Activated naive CD8-positive, alpha-beta T cell (primary cell): ENCODE measurements at regions not wholly inside any gene's neighbourhood (a gene's known extent, or its start where the extent isn't known, plus 50 kb on each side); places are given as distances from the start of the nearest gene placed in this dataset.

Source experiments
- H3K27ac Mint-ChIP-seq: one replicate; pipeline ENCODE4 v1.8.0; 2021; ENCODE audit warnings: mixed read lengths
- H3K27me3 Mint-ChIP-seq: one replicate; pipeline ENCODE4 v1.8.0; 2021; ENCODE audit warnings: mixed read lengths
- H3K36me3 Mint-ChIP-seq: one replicate; pipeline ENCODE4 v1.8.0; 2021; ENCODE audit warnings: mixed read lengths
- H3K4me1 Mint-ChIP-seq: one replicate; pipeline ENCODE4 v1.8.0; 2021; ENCODE audit warnings: low read depth, mixed read lengths
- H3K4me3 Mint-ChIP-seq: one replicate; pipeline ENCODE4 v1.8.0; 2021; ENCODE audit warnings: mild to moderate bottlenecking, mixed read lengths
- H3K9me3 Mint-ChIP-seq: one replicate; pipeline ENCODE4 v1.8.0; 2021; ENCODE audit warnings: low read depth, mixed read lengths

DNA sequence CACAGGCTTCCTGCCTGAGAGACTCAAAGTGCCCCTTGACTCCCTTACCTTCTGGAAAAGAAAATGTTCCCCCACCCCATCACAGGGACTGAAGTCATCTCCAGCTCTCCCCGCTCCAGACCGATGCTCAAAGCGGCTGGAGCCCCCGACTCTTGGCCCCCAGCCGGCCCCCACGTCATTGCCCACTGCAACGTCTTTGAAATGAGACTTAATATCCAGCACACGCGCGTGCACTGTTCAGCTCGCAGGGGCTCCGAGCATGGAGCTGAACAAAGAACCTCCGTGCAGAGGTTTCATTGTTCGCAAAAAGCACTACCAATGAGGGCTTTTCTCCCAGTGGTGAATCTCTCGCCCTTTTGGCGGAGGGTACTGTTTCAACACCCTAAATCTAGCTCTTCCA lies 313.4 kb upstream of the SORL1-AS1 start:
- Mint-ChIP-seq H3K9me3 (no peaks in the 10 kb centered on the region), H3K4me1 (no peaks in the 10 kb centered on the region), H3K36me3 (no peaks in the 10 kb centered on the region), H3K4me3 (no peak overlapping the region), H3K27ac (no peak overlapping the region), H3K27me3 (peaks cover 8% of the 10 kb centered on the region)

GRCh38 chr11:121763526-121763925 lies 310.8 kb upstream of the SORL1-AS1 start:
- no peaks in the 10 kb centered on the region for H3K4me1 Mint-ChIP-seq
- H3K36me3 Mint-ChIP-seq: no peaks in the 10 kb centered on the region
- H3K9me3 Mint-ChIP-seq: no peaks in the 10 kb centered on the region
- no peak overlapping the region for H3K4me3 Mint-ChIP-seq
- no peak overlapping the region for H3K27ac Mint-ChIP-seq
- H3K27me3 Mint-ChIP-seq: no peaks in the 10 kb centered on the region

DNA sequence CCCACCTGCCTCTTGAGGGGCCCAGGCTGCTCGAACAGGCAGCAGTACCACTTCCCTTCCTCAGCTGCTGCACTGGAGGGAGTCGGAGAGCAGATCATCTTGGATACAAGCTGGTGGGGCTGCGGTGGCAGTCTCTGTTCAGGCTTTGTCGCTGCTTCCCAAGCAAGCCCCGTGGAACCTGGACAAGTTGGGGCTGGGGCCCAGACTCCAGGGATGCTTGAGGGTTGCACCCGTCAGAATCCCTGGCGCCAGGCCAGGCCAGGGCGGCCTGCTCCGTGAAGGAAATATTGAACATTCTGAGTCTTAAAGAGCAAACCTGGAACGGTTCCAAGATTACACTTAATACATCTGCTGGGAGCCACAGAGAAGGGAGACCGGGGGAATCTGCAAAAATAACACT lies 310.1 kb upstream of the SORL1-AS1 start:
- H3K4me1 Mint-ChIP-seq: no peaks in the 10 kb centered on the region

DNA sequence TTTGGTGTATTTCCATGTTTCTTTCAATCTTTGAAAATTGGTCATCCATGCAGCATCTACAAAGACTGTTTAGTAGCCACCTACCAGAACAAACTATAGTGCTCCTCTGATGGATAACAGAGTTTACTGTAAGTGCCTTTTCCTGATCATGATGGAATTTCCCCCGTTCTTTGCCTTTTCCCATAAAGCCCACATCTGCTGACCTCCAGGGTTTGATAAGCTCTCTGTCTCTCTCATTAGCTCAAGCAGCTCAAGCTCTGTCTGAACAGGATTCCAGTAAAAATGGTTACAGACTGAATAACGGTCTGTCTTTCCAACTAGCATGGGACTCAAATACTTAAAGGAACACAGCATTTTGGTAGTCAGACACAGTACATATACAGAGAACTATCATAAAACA lies 308.4 kb upstream of the SORL1-AS1 start:
- no peak overlapping the region for H3K27ac Mint-ChIP-seq
- no peaks in the 10 kb centered on the region for H3K4me1 Mint-ChIP-seq
- no peak overlapping the region for H3K4me3 Mint-ChIP-seq
- no peaks in the 10 kb centered on the region for H3K36me3 Mint-ChIP-seq
- peaks cover 3% of the 10 kb centered on the region for H3K27me3 Mint-ChIP-seq
- H3K9me3 Mint-ChIP-seq: no peaks in the 10 kb centered on the region

More for the DNA sequence above, 310.1 kb upstream of the SORL1-AS1 start:
- H3K27ac Mint-ChIP-seq: no peak overlapping the region
- H3K9me3 Mint-ChIP-seq: no peaks in the 10 kb centered on the region
- no peaks in the 10 kb centered on the region for H3K27me3 Mint-ChIP-seq
- H3K36me3 Mint-ChIP-seq: no peaks in the 10 kb centered on the region
- H3K4me3 Mint-ChIP-seq: no peak overlapping the region

- no peak overlapping the region for H3K4me3 Mint-ChIP-seq
- no peaks in the 10 kb centered on the region for H3K4me1 Mint-ChIP-seq
- H3K36me3 Mint-ChIP-seq: no peaks in the 10 kb centered on the region
- peaks cover 3% of the 10 kb centered on the region for H3K27me3 Mint-ChIP-seq
- no peak overlapping the region for H3K27ac Mint-ChIP-seq
- no peaks in the 10 kb centered on the region for H3K9me3 Mint-ChIP-seq
Observed at GRCh38 chr11:121757480-121758125, 304.8 kb upstream of the SORL1-AS1 start.

DNA sequence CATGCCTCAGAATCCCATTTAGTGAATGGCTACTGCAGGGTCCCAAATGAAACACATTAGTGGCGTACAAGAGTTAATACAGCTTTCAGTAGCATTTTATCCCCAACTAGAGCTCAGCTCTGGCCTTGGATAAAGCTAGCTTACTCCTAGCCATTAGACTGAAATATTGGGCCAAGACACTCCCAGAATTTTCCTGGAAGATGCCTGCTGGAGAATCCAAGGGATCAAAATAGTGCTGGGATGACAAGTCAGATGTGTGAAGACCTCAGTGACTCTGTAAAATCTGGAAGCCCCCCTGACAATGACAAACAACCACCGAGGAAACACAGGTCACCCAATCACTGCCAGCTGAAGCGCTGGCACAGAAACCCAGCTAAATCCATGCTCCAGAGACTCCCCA lies 303.1 kb upstream of the SORL1-AS1 start:
- H3K27me3 Mint-ChIP-seq: peaks cover 3% of the 10 kb centered on the region
- H3K36me3 Mint-ChIP-seq: no peaks in the 10 kb centered on the region
- H3K27ac Mint-ChIP-seq: no peak overlapping the region
- H3K4me3 Mint-ChIP-seq: no peak overlapping the region
- H3K4me1 Mint-ChIP-seq: no peaks in the 10 kb centered on the region
- H3K9me3 Mint-ChIP-seq: no peaks in the 10 kb centered on the region

DNA sequence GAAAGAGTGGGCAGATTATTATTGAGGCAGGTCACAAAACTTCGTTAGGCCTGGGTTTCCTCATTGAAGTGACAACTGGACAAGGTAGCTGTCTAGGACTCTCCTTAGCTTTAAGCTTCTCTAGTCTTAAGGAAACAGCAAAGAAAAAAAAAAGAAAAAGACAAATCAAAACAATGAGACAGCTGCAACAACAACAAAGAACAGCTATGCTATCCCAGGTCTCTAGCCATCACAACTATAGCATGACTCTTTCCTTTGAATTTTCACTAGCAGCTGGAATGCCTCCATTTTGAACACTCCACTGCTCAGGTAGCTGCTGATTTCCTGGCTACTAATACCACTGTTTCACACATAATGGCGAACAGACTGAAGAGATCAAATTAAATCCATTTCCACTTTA lies 302.4 kb upstream of the SORL1-AS1 start:
- Mint-ChIP-seq H3K27me3 (peaks cover 3% of the 10 kb centered on the region), H3K4me1 (no peaks in the 10 kb centered on the region), H3K36me3 (no peaks in the 10 kb centered on the region), H3K27ac (no peak overlapping the region), H3K9me3 (no peaks in the 10 kb centered on the region), H3K4me3 (no peak overlapping the region)

- H3K27me3 Mint-ChIP-seq: peaks cover 3% of the 10 kb centered on the region
- no peaks in the 10 kb centered on the region for H3K9me3 Mint-ChIP-seq
- no peaks in the 10 kb centered on the region for H3K36me3 Mint-ChIP-seq
- H3K27ac Mint-ChIP-seq: no peak overlapping the region
- no peaks in the 10 kb centered on the region for H3K4me1 Mint-ChIP-seq
- no peak overlapping the region for H3K4me3 Mint-ChIP-seq
Observed at GRCh38 chr11:121754598-121754997, 301.8 kb upstream of the SORL1-AS1 start.

DNA sequence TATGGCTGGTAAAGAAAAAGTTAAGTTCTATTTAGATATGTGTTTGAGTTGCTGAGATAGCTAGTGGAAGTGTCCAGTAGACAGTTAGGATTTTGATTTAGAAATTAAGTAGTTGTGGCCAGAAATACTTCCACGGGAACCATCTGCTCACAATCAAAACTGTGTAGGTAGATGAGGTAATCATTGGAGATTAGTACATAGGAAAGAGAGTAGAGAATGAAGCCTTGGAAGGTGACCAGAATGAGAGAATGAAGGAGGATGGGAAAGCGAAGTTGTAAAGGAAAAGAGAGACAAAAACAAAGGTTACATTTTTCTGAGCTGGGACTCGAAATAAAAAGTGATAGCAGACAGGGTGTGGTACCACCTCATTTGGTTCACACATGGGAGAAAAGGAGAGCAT lies 296.9 kb upstream of the SORL1-AS1 start:
- Mint-ChIP-seq H3K4me3 (no peak overlapping the region), H3K36me3 (no peaks in the 10 kb centered on the region), H3K9me3 (no peaks in the 10 kb centered on the region), H3K27me3 (peaks cover 5% of the 10 kb centered on the region), H3K27ac (no peak overlapping the region), H3K4me1 (no peaks in the 10 kb centered on the region)

- peaks cover 5% of the 10 kb centered on the region for H3K27me3 Mint-ChIP-seq
- peaks cover 5% of the 10 kb centered on the region for H3K36me3 Mint-ChIP-seq
- H3K9me3 Mint-ChIP-seq: peaks cover 8% of the 10 kb centered on the region
- H3K4me3 Mint-ChIP-seq: no peak overlapping the region
- no peak overlapping the region for H3K27ac Mint-ChIP-seq
- H3K4me1 Mint-ChIP-seq: no peaks in the 10 kb centered on the region
Observed at GRCh38 chr11:121748068-121748467, 295.3 kb upstream of the SORL1-AS1 start.

- no peak overlapping the region for H3K27ac Mint-ChIP-seq
Observed at GRCh38 chr11:121743285-121743684, 290.5 kb upstream of the SORL1-AS1 start.

DNA sequence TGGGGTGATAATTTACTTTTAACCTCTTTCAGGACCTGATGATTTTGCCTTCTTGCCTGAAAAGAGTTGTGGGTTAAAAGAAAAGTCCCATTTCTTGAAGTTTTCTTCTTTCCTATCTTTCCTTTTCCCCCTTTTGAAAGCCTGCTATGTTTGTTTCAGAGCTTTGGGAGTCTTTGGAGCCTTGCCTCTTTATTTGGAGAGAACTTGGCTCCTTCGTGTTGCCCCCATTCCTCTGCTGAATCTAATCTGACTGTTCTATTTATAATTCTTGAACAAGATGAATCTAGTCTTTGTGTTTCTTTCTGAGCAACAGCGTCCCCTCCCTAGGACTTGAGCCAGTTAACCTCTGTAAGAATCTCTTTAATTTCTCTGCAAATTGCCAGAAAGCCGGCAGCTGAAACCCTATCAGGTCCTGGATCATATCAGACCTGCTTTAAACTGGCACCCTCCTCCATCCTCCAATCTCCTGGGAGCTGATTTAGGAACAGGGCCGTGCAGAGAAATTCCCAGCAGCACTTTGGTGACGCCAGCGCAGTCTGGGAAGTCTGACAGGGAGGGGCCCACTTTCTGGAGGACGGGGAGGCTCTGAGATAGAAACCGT lies 289.1 kb upstream of the SORL1-AS1 start:
- H3K4me3 Mint-ChIP-seq: no peak overlapping the region
- H3K4me1 Mint-ChIP-seq: no peaks in the 10 kb centered on the region
- peaks cover 8% of the 10 kb centered on the region for H3K9me3 Mint-ChIP-seq
- peaks cover 11% of the 10 kb centered on the region for H3K36me3 Mint-ChIP-seq
- H3K27ac Mint-ChIP-seq: no peak overlapping the region
- H3K27me3 Mint-ChIP-seq: peaks cover 14% of the 10 kb centered on the region

More at GRCh38 chr11:121743285-121743684, 290.5 kb upstream of the SORL1-AS1 start:
- Mint-ChIP-seq H3K4me1 (no peaks in the 10 kb centered on the region), H3K4me3 (no peak overlapping the region), H3K36me3 (peaks cover 11% of the 10 kb centered on the region), H3K27me3 (peaks cover 10% of the 10 kb centered on the region), H3K9me3 (peaks cover 8% of the 10 kb centered on the region)

DNA sequence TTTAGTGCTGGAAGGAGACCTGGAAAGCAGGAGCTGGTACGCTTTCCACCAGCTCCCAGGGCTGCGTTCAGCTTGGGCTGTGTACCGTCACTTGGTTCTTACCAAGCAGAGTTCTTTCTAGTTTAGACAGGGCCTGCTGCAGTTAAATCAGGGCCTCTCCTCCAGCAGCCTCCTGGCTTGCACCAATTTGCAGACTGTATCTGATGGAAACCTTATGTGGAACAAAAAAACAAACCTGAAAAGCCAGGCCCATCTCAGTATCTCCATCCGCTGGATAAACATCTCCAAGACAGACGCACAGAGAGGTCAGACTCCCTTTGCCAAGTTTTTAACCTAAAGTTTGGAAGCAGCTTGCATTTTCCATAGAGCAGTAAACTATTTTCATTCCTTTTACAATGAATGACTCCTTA lies 288.6 kb upstream of the SORL1-AS1 start:
- no peak overlapping the region for H3K27ac Mint-ChIP-seq
- H3K9me3 Mint-ChIP-seq: peaks cover 8% of the 10 kb centered on the region
- peaks cover 14% of the 10 kb centered on the region for H3K27me3 Mint-ChIP-seq
- peaks cover 11% of the 10 kb centered on the region for H3K36me3 Mint-ChIP-seq
- no peaks in the 10 kb centered on the region for H3K4me1 Mint-ChIP-seq
- H3K4me3 Mint-ChIP-seq: no peak overlapping the region

DNA sequence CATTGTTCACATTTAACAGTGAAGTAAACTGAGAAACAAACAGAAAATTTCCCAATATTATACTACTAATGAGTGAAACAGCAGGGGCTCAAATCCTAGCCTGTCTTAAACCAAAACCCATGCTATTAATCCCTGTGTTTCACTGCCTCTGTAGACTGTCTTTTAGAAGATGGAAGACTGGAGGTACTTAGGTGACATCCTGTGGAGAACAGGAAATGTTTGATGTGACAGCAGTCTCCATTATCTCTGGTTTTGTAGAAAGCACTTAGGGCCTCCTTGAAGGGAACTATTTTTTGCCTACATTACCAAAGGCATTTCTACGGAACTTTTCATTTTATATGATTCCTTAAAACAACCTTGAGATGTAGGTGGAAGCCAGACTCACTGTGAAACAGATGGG lies 288.1 kb upstream of the SORL1-AS1 start:
- peaks cover 8% of the 10 kb centered on the region for H3K9me3 Mint-ChIP-seq
- no peak overlapping the region for H3K27ac Mint-ChIP-seq
- H3K36me3 Mint-ChIP-seq: peaks cover 11% of the 10 kb centered on the region
- H3K4me1 Mint-ChIP-seq: no peaks in the 10 kb centered on the region
- H3K27me3 Mint-ChIP-seq: peaks cover 14% of the 10 kb centered on the region
- H3K4me3 Mint-ChIP-seq: no peak overlapping the region

DNA sequence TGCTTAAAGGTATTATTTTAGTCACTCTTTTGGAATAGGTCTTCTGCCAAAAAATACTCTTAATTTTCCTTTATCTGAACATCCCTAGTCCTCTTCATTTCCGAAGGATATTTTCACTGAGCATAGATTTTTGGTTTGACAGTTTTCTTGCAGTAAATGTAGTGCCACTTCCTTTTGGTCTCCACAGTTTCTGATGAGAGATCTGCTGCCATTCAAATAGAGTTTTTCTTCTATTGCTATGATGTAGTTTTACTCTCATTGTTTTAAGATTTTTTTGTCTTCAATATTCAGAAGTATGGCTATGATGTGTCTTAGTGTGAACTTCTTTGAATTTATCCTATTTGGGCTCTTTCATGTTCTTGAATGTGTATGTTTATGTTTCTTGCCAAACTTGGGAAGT lies 281.1 kb upstream of the SORL1-AS1 start:
- H3K9me3 Mint-ChIP-seq: peaks cover 14% of the 10 kb centered on the region
- peaks cover 11% of the 10 kb centered on the region for H3K27me3 Mint-ChIP-seq
- H3K4me1 Mint-ChIP-seq: no peaks in the 10 kb centered on the region
- H3K27ac Mint-ChIP-seq: no peak overlapping the region
- H3K36me3 Mint-ChIP-seq: peaks cover 5% of the 10 kb centered on the region
- no peak overlapping the region for H3K4me3 Mint-ChIP-seq

- no peaks in the 10 kb centered on the region for H3K4me1 Mint-ChIP-seq
- H3K4me3 Mint-ChIP-seq: no peak overlapping the region
- no peaks in the 10 kb centered on the region for H3K36me3 Mint-ChIP-seq
- peaks cover 4% of the 10 kb centered on the region for H3K27me3 Mint-ChIP-seq
- H3K27ac Mint-ChIP-seq: no peak overlapping the region
- H3K9me3 Mint-ChIP-seq: peaks cover 5% of the 10 kb centered on the region
Observed at GRCh38 chr11:121727942-121728341, 275.2 kb upstream of the SORL1-AS1 start.
